Liver (tissue), 8 donors: ENCODE measurements at regions not wholly inside any gene's neighbourhood (a gene's known extent, or its start where the extent isn't known, plus 50 kb on each side); places are given as distances from the start of the nearest gene placed in this dataset.

Experiments used
- DNase-seq: peaks from one replicate; pipeline ENCODE4 v3.0.0-alpha.2; 2017; ENCODE audit warnings: low spot score
- H3K27ac ChIP-seq, 2 donors: one replicate each; pipeline ENCODE4 v1.7.0; 2013; ENCODE audit warnings: inconsistent platforms in 2 of 2, low read length in 2 of 2, control low read depth in 1 of 2, low read depth in 1 of 2, mild to moderate bottlenecking in 1 of 2
- H3K27me3 ChIP-seq, 4 donors: one replicate each; pipeline versions ENCODE4 v1.6.1 to v1.7.0; 2013; ENCODE audit warnings: low read length in 3 of 4, inconsistent platforms in 1 of 4, mild to moderate bottlenecking in 1 of 4, moderate library complexity in 1 of 4; ENCODE audit not compliant: control insufficient read depth in 4 of 4, insufficient read depth in 4 of 4
- H3K36me3 ChIP-seq, 4 donors: one replicate each; pipeline versions ENCODE4 v1.6.1 to v1.7.0; 2013; ENCODE audit warnings: low read length in 3 of 4, mild to moderate bottlenecking in 3 of 4, low read depth in 1 of 4, moderate library complexity in 1 of 4; ENCODE audit not compliant: control insufficient read depth in 4 of 4, insufficient read depth in 3 of 4
- H3K4me1 ChIP-seq, 4 donors: one replicate each; pipeline versions ENCODE4 v1.6.1 to v1.7.0; 2013; ENCODE audit warnings: low read length in 3 of 4, mild to moderate bottlenecking in 3 of 4, moderate library complexity in 1 of 4; ENCODE audit not compliant: control insufficient read depth in 4 of 4, insufficient read depth in 4 of 4
- H3K4me3 ChIP-seq, 3 donors: one replicate each; pipeline versions ENCODE4 v1.6.1 to v1.7.0; 2013; ENCODE audit warnings: low read length in 3 of 3, control low read depth in 1 of 3, low read depth in 1 of 3, mild to moderate bottlenecking in 1 of 3
- H3K9ac ChIP-seq, 2 donors: one replicate each; pipeline ENCODE4 v1.7.0; 2013; ENCODE audit warnings: low read length in 2 of 2, mild to moderate bottlenecking in 2 of 2, moderate library complexity in 2 of 2, control low read depth in 1 of 2, low read depth in 1 of 2
- H3K9me3 ChIP-seq, 4 donors: one replicate each; pipeline versions ENCODE4 v1.6.1 to v1.7.0; 2013; ENCODE audit warnings: low read length in 3 of 4; ENCODE audit not compliant: control insufficient read depth in 4 of 4
- FOXA2 ChIP-seq: IDR thresholded peaks from 2 replicates; pipeline ENCODE4 v1.6.1; 2016; ENCODE audit warnings: antibody characterized with exemption
- GABPA ChIP-seq, 2 donors: IDR thresholded peaks in 1 of 2; conservative IDR thresholded peaks in 1 of 2; 2 replicates each; pipeline ENCODE4 v1.6.1; 2016; ENCODE audit warnings: antibody characterized with exemption in 2 of 2, mild to moderate bottlenecking in 1 of 2, moderate library complexity in 1 of 2
- HNF4G ChIP-seq: IDR thresholded peaks from 2 replicates; pipeline ENCODE4 v1.6.1; 2016; ENCODE audit warnings: antibody characterized with exemption
- RAD21 ChIP-seq, 2 donors: IDR thresholded peaks; 2 replicates each; pipeline ENCODE4 v1.6.1; 2016; ENCODE audit warnings: antibody characterized with exemption in 2 of 2, mild to moderate bottlenecking in 2 of 2
- RXRA ChIP-seq, 2 donors: IDR thresholded peaks; 2 replicates each; pipeline ENCODE4 v1.6.1; 2017 to 2018; ENCODE audit warnings: antibody characterized with exemption in 2 of 2, mild to moderate bottlenecking in 1 of 2
- SP1 ChIP-seq: IDR thresholded peaks from 2 replicates; pipeline ENCODE4 v1.6.1; 2018; ENCODE audit warnings: antibody characterized with exemption, mild to moderate bottlenecking
- TAF1 ChIP-seq: conservative IDR thresholded peaks from 2 replicates; pipeline ENCODE4 v1.6.1; 2016; ENCODE audit warnings: antibody characterized with exemption, mild to moderate bottlenecking
- YY1 ChIP-seq: IDR thresholded peaks from 2 replicates; pipeline ENCODE4 v1.6.1; 2016; ENCODE audit warnings: antibody characterized with exemption, mild to moderate bottlenecking
- WGBS: extraction: QIAGEN DNeasy Blood & Tissue Kit; methylation state at CpG from one replicate; pipeline ENCODE4 v1.1.7; 2013; 5-methylcytosine and 5-hydroxymethylcytosine counted together
- TF ChIP-seq, protein P1 (sequence below): fragments of 150-350 bp; IDR thresholded peaks from 2 replicates; pipeline ENCODE4 v1.5.1; 2017; ENCODE audit warnings: improper control_type of control experiment, low read depth, low read length; ENCODE audit not compliant: missing input control
- TF ChIP-seq, protein P2 (sequence below): IDR thresholded peaks from 2 replicates; pipeline ENCODE4 v1.6.1; 2016; ENCODE audit warnings: antibody characterized with exemption, mild to moderate bottlenecking
- donor health status: healthy.
- donor health status: healthy.
- donor health status: healthy.
- donor health status: healthy.
- donor health status: healthy.

DNA sequence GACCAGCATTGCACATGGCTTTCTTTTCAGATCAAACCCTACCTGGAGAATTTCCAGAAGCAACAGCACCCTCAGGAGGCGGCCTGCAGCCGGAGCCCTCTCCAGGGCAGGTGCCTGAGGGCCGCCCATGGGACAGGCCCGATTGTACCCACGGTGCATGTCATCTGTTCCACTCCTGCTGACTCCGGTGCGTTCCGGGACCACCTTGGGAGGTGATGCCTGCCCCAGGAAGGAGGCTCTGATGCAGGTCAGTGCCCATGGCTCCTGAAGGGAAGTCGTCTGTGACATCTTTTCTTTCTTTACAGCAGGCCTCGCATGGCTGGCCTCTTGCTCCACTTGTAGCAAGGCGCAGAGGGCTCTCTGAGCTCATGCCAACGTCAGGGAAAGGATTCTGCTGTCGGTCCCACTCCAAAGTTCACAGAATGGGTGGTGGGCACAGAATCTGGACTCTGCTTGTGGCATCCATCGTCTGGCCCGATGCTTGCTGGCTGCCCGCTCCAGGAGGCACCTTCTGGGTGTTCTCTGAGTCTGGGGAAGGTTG is 160.7 kb upstream of the RTL1 start:
- Histone ChIP-seq H3K27me3 (peaks cover 0 to 4% (median 0%) of the 10 kb centered on the region in 4 donors), H3K9ac (no peak overlapping the region), H3K4me1 (no peaks in the 10 kb centered on the region), H3K4me3 (no peak overlapping the region), H3K27ac (no peak overlapping the region), H3K9me3 (no peaks in the 10 kb centered on the region), H3K36me3 (no peaks in the 10 kb centered on the region)
- 86% methylated on average over 16 of the region's 16 CpGs for WGBS
- no peak for TF ChIP-seq SP1
- no peak for TF ChIP-seq RAD21 (IDR thresholded peaks at IDR 0.05)
- TF ChIP-seq, protein P1, sequence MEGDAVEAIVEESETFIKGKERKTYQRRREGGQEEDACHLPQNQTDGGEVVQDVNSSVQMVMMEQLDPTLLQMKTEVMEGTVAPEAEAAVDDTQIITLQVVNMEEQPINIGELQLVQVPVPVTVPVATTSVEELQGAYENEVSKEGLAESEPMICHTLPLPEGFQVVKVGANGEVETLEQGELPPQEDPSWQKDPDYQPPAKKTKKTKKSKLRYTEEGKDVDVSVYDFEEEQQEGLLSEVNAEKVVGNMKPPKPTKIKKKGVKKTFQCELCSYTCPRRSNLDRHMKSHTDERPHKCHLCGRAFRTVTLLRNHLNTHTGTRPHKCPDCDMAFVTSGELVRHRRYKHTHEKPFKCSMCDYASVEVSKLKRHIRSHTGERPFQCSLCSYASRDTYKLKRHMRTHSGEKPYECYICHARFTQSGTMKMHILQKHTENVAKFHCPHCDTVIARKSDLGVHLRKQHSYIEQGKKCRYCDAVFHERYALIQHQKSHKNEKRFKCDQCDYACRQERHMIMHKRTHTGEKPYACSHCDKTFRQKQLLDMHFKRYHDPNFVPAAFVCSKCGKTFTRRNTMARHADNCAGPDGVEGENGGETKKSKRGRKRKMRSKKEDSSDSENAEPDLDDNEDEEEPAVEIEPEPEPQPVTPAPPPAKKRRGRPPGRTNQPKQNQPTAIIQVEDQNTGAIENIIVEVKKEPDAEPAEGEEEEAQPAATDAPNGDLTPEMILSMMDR: no peak
- no peak for TF ChIP-seq YY1
- no peak for TF ChIP-seq RXRA (IDR thresholded peaks at IDR 0.05)
- TF ChIP-seq, protein P2, sequence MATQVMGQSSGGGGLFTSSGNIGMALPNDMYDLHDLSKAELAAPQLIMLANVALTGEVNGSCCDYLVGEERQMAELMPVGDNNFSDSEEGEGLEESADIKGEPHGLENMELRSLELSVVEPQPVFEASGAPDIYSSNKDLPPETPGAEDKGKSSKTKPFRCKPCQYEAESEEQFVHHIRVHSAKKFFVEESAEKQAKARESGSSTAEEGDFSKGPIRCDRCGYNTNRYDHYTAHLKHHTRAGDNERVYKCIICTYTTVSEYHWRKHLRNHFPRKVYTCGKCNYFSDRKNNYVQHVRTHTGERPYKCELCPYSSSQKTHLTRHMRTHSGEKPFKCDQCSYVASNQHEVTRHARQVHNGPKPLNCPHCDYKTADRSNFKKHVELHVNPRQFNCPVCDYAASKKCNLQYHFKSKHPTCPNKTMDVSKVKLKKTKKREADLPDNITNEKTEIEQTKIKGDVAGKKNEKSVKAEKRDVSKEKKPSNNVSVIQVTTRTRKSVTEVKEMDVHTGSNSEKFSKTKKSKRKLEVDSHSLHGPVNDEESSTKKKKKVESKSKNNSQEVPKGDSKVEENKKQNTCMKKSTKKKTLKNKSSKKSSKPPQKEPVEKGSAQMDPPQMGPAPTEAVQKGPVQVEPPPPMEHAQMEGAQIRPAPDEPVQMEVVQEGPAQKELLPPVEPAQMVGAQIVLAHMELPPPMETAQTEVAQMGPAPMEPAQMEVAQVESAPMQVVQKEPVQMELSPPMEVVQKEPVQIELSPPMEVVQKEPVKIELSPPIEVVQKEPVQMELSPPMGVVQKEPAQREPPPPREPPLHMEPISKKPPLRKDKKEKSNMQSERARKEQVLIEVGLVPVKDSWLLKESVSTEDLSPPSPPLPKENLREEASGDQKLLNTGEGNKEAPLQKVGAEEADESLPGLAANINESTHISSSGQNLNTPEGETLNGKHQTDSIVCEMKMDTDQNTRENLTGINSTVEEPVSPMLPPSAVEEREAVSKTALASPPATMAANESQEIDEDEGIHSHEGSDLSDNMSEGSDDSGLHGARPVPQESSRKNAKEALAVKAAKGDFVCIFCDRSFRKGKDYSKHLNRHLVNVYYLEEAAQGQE: no peak
- TF ChIP-seq GABPA (IDR thresholded peaks at IDR 0.05 in 1 of 2, conservative IDR thresholded peaks at IDR 0.05 in 1 of 2): no peak
- TF ChIP-seq FOXA2: no peak
- DNase-seq: no peak

DNA sequence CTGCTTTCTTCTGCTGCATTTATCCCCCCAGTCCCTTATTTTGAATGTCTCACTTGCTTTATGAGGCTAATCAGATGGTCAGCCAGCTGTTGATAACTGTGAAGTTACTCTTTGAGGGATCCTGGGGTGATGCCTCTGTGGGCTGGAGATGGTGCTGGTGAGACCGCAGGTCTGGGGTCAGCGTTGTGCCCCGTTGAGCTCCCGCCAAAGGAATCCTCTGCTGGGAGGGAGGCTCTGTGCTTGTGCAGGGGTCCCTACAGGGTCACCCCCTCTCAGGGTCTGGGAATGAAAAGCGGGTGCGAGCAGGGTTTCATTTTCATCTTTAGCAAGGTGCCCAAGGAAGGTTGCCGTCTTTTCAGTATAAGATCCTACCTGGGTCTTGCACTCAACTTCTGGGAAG is 161.2 kb upstream of the RTL1 start:
- no peaks in the 10 kb centered on the region for H3K4me1 ChIP-seq
- WGBS: 96% methylated on average over 7 of the region's 7 CpGs
- H3K4me3 ChIP-seq: no peak overlapping the region
- H3K27ac ChIP-seq: no peak overlapping the region
- no peaks in the 10 kb centered on the region for H3K36me3 ChIP-seq
- no peaks in the 10 kb centered on the region for H3K9me3 ChIP-seq
- TF ChIP-seq RAD21 (IDR thresholded peaks at IDR 0.05) (no peak), TAF1 (no peak), HNF4G (no peak), GABPA (IDR thresholded peaks at IDR 0.05 in 1 of 2, conservative IDR thresholded peaks at IDR 0.05 in 1 of 2) (no peak), SP1 (no peak), FOXA2 (no peak)
- TF ChIP-seq, protein P1: no peak
- H3K9ac ChIP-seq: no peak overlapping the region
- no peaks in the 10 kb centered on the region for H3K27me3 ChIP-seq
- DNase-seq: no peak
